ENCODE measurements at regions not wholly inside any gene's neighbourhood (a gene's known extent, or its start where the extent isn't known, plus 50 kb on each side); places are given as distances from the start of the nearest gene placed in this dataset.
"Not testable (repeated sequence)": the region's sequence is repeated elsewhere in the genome, so short reads cannot be mapped to it uniquely, and the experiment has no call there.

- not testable (repeated sequence) for DNase-seq
These were observed 150.1 kb upstream of the ZNF469 start for GRCh38 chr16:88232401-88233258.

- not testable (repeated sequence) for DNase-seq
These were observed 148.9 kb upstream of the ZNF469 start for GRCh38 chr16:88233621-88234420.

GRCh38 chr16:88234421-88235271 is 148.1 kb upstream of the ZNF469 start:
- not testable (repeated sequence) for DNase-seq

GRCh38 chr16:88235691-88236090 is 147.1 kb upstream of the ZNF469 start:
- not testable (repeated sequence) for DNase-seq

GRCh38 chr16:88236229-88236628 is 146.5 kb upstream of the ZNF469 start:
- not testable (repeated sequence) for DNase-seq

GRCh38 chr16:88237314-88237713 is 145.4 kb upstream of the ZNF469 start:
- not testable (repeated sequence) for DNase-seq

- not testable (repeated sequence) for DNase-seq
These were observed 144.9 kb upstream of the ZNF469 start for GRCh38 chr16:88237761-88238415.

- peak; percentile 94 for DNase-seq
These were observed 144.0 kb upstream of the ZNF469 start for GRCh38 chr16:88238732-88239274.

GRCh38 chr16:88240118-88240517 is 142.6 kb upstream of the ZNF469 start:
- not testable (repeated sequence) for DNase-seq

GRCh38 chr16:88240776-88241175 is 142.0 kb upstream of the ZNF469 start:
- DNase-seq: not testable (repeated sequence)

- DNase-seq: not testable (repeated sequence)
These were observed 141.1 kb upstream of the ZNF469 start for GRCh38 chr16:88241404-88242311.

GRCh38 chr16:88242312-88243295 is 140.2 kb upstream of the ZNF469 start:
- DNase-seq: not testable (repeated sequence)

- not testable (repeated sequence) for DNase-seq
These were observed 138.8 kb upstream of the ZNF469 start for GRCh38 chr16:88243921-88244320.

- not testable (repeated sequence) for DNase-seq
These were observed 137.3 kb upstream of the ZNF469 start for GRCh38 chr16:88245241-88246081.

GRCh38 chr16:88246955-88247582 is 135.7 kb upstream of the ZNF469 start:
- DNase-seq: not testable (repeated sequence)

GRCh38 chr16:88247583-88247966 is 135.2 kb upstream of the ZNF469 start:
- not testable (repeated sequence) for DNase-seq

- DNase-seq: not testable (repeated sequence)
These were observed 134.0 kb upstream of the ZNF469 start for GRCh38 chr16:88248761-88249160.

- not testable (repeated sequence) for DNase-seq
These were observed 132.4 kb upstream of the ZNF469 start for GRCh38 chr16:88250381-88250780.

Measured in OCI-M1 (cell line).